ENCODE measurements at regions not wholly inside any gene's neighbourhood (a gene's known extent, or its start where the extent isn't known, plus 50 kb on each side); places are given as distances from the start of the nearest gene placed in this dataset.

- TF ChIP-seq CTCF (conservative IDR thresholded peaks at IDR 0.05), result no peak
- TF ChIP-seq EZH2 (IDR thresholded peaks at IDR 0.05; ENCODE audit: low read depth), result no peak
These were observed 665.2 kb downstream of the DOK5 start for GRCh38 chr20:55140631-55141030.

Data from PC-9 (cell line).